Head of caudate nucleus (tissue), 42 donors: ENCODE measurements at regions not wholly inside any gene's neighbourhood (a gene's known extent, or its start where the extent isn't known, plus 50 kb on each side); places are given as distances from the start of the nearest gene placed in this dataset.

Source experiments
- DNase-seq, 42 donors: peaks; one replicate each; pipeline versions ENCODE4 v3.0.0 to v3.0.0-alpha.2; 2020 to 2021; ENCODE audit warnings: mixed read lengths in 7 of 42
- intact Hi-C: fragments of 100-400 bp; cut with DNase I; formaldehyde crosslinking; loops from one replicate; pipeline ENCODE4 v1.15.0; 2022

- no peak for DNase-seq
- intact Hi-C loops: no loop called here
These were observed 365.9 kb upstream of the NOVA1 start for GRCh38 chr14:26963711-26964110.

GRCh38 chr14:26965490-26965889 is 367.7 kb upstream of the NOVA1 start:
- intact Hi-C loops: no loop called here
- no peak for DNase-seq

- peak in 7 of 42 donors; percentile 4 to 47 (median 12) for DNase-seq
- intact Hi-C loops: no loop called here
These were observed 369.1 kb upstream of the NOVA1 start for GRCh38 chr14:26966908-26967307.

- intact Hi-C loops: no loop called here
- peak in 1 of 42 donors; percentile 10 for DNase-seq
These were observed 377.1 kb upstream of the NOVA1 start for GRCh38 chr14:26974965-26975364.

GRCh38 chr14:26982071-26982470 is 384.2 kb upstream of the NOVA1 start:
- intact Hi-C loops: loop anchor here (10.0 kb wide), 1 partner anchor 587 kb away; no protein-coding TSS in a partner anchor
- no peak for DNase-seq

GRCh38 chr14:26984311-26985177 is 386.7 kb upstream of the NOVA1 start:
- intact Hi-C loops: loop anchor here (10.0 kb wide), 1 partner anchor 590 kb away; no protein-coding TSS in a partner anchor
- peak; percentile 21 to 92 (median 74) for DNase-seq

- intact Hi-C loops: loop anchor here (10.0 kb wide), 1 partner anchor 593 kb away; no protein-coding TSS in a partner anchor
- DNase-seq: no peak
These were observed 390.0 kb upstream of the NOVA1 start for GRCh38 chr14:26987744-26988363.

- intact Hi-C loops: no loop called here
- DNase-seq: no peak
These were observed 393.1 kb upstream of the NOVA1 start for GRCh38 chr14:26990946-26991345.

GRCh38 chr14:26992403-26993115 is 394.7 kb upstream of the NOVA1 start:
- no peak for DNase-seq
- intact Hi-C loops: no loop called here

GRCh38 chr14:26993556-26993955 is 395.7 kb upstream of the NOVA1 start:
- DNase-seq: no peak
- intact Hi-C loops: no loop called here

- no peak for DNase-seq
- intact Hi-C loops: no loop called here
These were observed 397.5 kb upstream of the NOVA1 start for GRCh38 chr14:26995301-26995700.

- intact Hi-C loops: no loop called here
- DNase-seq: no peak
These were observed 398.4 kb upstream of the NOVA1 start for GRCh38 chr14:26996246-26996645.

- intact Hi-C loops: no loop called here
- no peak for DNase-seq
These were observed 404.3 kb upstream of the NOVA1 start for GRCh38 chr14:27002179-27002578.

- intact Hi-C loops: no loop called here
- no peak for DNase-seq
These were observed 408.7 kb upstream of the NOVA1 start for GRCh38 chr14:27006570-27006969.

GRCh38 chr14:27008187-27008586 is 410.4 kb upstream of the NOVA1 start:
- DNase-seq: no peak
- intact Hi-C loops: no loop called here

- no peak for DNase-seq
- intact Hi-C loops: no loop called here
These were observed 414.8 kb upstream of the NOVA1 start for GRCh38 chr14:27012641-27013040.

- no peak for DNase-seq
- intact Hi-C loops: no loop called here
These were observed 415.8 kb upstream of the NOVA1 start for GRCh38 chr14:27013678-27014077.

- DNase-seq: no peak
- intact Hi-C loops: no loop called here
These were observed 417.2 kb upstream of the NOVA1 start for GRCh38 chr14:27015065-27015464.

- DNase-seq: no peak
- intact Hi-C loops: no loop called here
These were observed 427.8 kb upstream of the NOVA1 start for GRCh38 chr14:27025648-27026047.

- intact Hi-C loops: no loop called here
These were observed 428.3 kb upstream of the NOVA1 start for GRCh38 chr14:27026097-27026496.

More at GRCh38 chr14:27026097-27026496, 428.3 kb upstream of the NOVA1 start:
- DNase-seq: no peak
